HepG2 (cell line): ENCODE measurements at regions not wholly inside any gene's neighbourhood (a gene's known extent, or its start where the extent isn't known, plus 50 kb on each side); places are given as distances from the start of the nearest gene placed in this dataset.

Experiments used
- FOXA1 ChIP-seq, 2 experiments: fragments of 450-650 bp in 1 of 2; sonication (generic) in 1 of 2; formaldehyde crosslinking in 1 of 2; IDR thresholded peaks; 2 replicates each; pipeline versions ENCODE4 v1.4.0 to v1.6.1; 2016 to 2020; ENCODE audit warnings: missing genetic modification reagents in 1 of 2
- HDAC1 ChIP-seq: sonication (generic); formaldehyde crosslinking; IDR thresholded peaks from 2 replicates; pipeline ENCODE4 v1.5.1; 2020; ENCODE audit warnings: mild to moderate bottlenecking, missing genetic modification reagents
- HDAC6 ChIP-seq: fragments of 200-600 bp; sonication (generic); IDR thresholded peaks from 2 replicates; pipeline ENCODE4 v1.7.0; 2017; ENCODE audit warnings: mild to moderate bottlenecking, antibody characterized with exemption, low read length, low read depth
- HMGA1 ChIP-seq: sonication (generic); formaldehyde crosslinking; conservative IDR thresholded peaks from 2 replicates; pipeline ENCODE4 v1.4.0; 2020; ENCODE audit warnings: missing genetic modification reagents
- HNF4A ChIP-seq: sonication (generic); formaldehyde crosslinking; IDR thresholded peaks from 2 replicates; pipeline ENCODE4 v1.4.0; 2020; ENCODE audit warnings: missing genetic modification reagents
- LCORL ChIP-seq, 2 experiments: fragments of 450-650 bp in 1 of 2; sonication (generic) in 1 of 2; formaldehyde crosslinking in 1 of 2; IDR thresholded peaks; 2 replicates each; pipeline versions ENCODE4 v1.5.0 to v1.6.1; 2017 to 2020; ENCODE audit warnings: antibody characterized with exemption in 1 of 2, missing genetic modification reagents in 1 of 2
- SAP130 ChIP-seq: IDR thresholded peaks from 2 replicates; pipeline ENCODE4 v1.6.1; 2016; ENCODE audit warnings: low read depth
- TEAD3 ChIP-seq: optimal IDR thresholded peaks from 2 replicates; pipeline ENCODE3; 2016; ENCODE audit warnings: borderline replicate concordance
- ZNF646 ChIP-seq: sonication (generic); formaldehyde crosslinking; IDR thresholded peaks from 2 replicates; pipeline ENCODE4 v1.9.0; 2021; ENCODE audit warnings: mild to moderate bottlenecking, missing genetic modification reagents
- ZNF720 ChIP-seq: sonication (generic); formaldehyde crosslinking; IDR thresholded peaks from 2 replicates; pipeline ENCODE4 v1.4.0; 2020; ENCODE audit warnings: missing genetic modification reagents
- TF ChIP-seq, protein P1 (sequence below): IDR thresholded peaks from 2 replicates; pipeline ENCODE4 v1.6.1; 2016; ENCODE audit warnings: missing compliant biosample characterization, missing genetic modification reagents, borderline replicate concordance
- TF ChIP-seq, protein P2 (sequence below): sonication (generic); formaldehyde crosslinking; IDR thresholded peaks from 2 replicates; pipeline ENCODE4 v1.5.0; 2020; ENCODE audit warnings: missing genetic modification reagents, mild to moderate bottlenecking, borderline replicate concordance
- TF ChIP-seq, protein P3 (sequence below): IDR thresholded peaks from 2 replicates; pipeline ENCODE4 v1.4.0; 2020; ENCODE audit warnings: mild to moderate bottlenecking, missing genetic modification reagents

DNA sequence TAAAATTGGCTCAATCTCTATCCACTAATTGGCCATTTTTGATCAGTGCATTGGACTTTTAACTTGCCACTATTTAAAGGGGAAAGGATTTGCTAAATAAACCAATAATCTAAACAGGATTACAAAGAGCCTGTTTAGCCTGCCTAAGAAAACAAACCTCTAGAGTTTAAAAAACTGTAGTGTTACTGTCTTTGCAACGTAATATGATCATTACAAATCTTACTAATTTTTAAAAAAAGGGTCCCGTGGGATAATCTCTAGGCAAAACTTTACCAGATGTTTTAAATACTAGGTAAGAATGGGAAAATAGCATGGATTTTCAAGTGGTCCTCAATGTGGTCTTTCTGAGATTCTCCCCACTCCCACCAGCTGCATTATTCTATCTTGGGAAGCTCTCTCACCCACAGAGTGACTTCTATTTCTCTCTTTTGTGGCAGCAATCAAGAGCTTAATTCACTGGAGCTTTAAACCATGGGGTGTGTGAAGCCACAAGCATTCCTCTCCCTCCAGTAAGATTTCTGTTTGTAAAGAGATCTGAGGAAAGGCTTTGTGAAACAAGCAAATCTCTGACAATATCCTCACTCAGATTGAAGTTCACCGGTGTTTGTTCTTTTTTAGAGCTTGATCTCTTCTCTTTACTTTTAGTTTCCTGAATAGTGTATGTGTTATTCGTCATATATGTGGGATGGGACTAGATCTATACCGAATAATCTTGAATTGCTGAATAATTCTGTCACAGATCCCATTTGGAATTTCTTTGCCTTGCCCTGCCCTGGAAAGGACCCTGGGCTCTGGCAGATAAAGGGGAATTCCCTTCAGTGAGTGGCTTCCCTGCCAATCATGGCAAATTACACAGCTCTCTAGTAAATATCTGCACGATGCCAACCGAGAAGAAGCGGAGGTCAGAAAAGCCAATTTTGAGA lies 132.2 kb downstream of the TLR5 start (continued):
- TF ChIP-seq ZNF646 (CRISPR knock-in tag) (0 out of 2 replicates have a peak, but pooled peaks have one; percentile 19), HNF4A (CRISPR knock-in tag) (peak; percentile 18; the same call in 1 of the 2 replicates), HDAC1 (CRISPR knock-in tag) (0 out of 2 replicates have a peak, but pooled peaks have one; percentile 18), TEAD3 (CRISPR knock-in tag) (peak; percentile 21), FOXA1 (IDR thresholded peaks at IDR 0.05) (no peak), FOXA1 (CRISPR knock-in tag; IDR thresholded peaks at IDR 0.05) (peak; percentile 11; the same call in 1 of the 2 replicates), ZNF720 (CRISPR knock-in tag) (no peak), SAP130 (0 out of 2 replicates have a peak, but pooled peaks have one; percentile 20), HDAC6 (no peak), HMGA1 (CRISPR knock-in tag) (no peak), LCORL (IDR thresholded peaks at IDR 0.05) (no peak), LCORL (CRISPR knock-in tag; IDR thresholded peaks at IDR 0.05) (0 out of 2 replicates have a peak, but pooled peaks have one; percentile 30)
- TF ChIP-seq, protein P1, sequence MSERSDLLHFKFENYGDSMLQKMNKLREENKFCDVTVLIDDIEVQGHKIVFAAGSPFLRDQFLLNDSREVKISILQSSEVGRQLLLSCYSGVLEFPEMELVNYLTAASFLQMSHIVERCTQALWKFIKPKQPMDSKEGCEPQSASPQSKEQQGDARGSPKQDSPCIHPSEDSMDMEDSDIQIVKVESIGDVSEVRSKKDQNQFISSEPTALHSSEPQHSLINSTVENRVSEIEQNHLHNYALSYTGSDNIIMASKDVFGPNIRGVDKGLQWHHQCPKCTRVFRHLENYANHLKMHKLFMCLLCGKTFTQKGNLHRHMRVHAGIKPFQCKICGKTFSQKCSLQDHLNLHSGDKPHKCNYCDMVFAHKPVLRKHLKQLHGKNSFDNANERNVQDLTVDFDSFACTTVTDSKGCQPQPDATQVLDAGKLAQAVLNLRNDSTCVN (CRISPR knock-in tag), result peak; percentile 85
- TF ChIP-seq, protein P2, sequence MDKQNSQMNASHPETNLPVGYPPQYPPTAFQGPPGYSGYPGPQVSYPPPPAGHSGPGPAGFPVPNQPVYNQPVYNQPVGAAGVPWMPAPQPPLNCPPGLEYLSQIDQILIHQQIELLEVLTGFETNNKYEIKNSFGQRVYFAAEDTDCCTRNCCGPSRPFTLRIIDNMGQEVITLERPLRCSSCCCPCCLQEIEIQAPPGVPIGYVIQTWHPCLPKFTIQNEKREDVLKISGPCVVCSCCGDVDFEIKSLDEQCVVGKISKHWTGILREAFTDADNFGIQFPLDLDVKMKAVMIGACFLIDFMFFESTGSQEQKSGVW, result no peak
- TF ChIP-seq, protein P3, sequence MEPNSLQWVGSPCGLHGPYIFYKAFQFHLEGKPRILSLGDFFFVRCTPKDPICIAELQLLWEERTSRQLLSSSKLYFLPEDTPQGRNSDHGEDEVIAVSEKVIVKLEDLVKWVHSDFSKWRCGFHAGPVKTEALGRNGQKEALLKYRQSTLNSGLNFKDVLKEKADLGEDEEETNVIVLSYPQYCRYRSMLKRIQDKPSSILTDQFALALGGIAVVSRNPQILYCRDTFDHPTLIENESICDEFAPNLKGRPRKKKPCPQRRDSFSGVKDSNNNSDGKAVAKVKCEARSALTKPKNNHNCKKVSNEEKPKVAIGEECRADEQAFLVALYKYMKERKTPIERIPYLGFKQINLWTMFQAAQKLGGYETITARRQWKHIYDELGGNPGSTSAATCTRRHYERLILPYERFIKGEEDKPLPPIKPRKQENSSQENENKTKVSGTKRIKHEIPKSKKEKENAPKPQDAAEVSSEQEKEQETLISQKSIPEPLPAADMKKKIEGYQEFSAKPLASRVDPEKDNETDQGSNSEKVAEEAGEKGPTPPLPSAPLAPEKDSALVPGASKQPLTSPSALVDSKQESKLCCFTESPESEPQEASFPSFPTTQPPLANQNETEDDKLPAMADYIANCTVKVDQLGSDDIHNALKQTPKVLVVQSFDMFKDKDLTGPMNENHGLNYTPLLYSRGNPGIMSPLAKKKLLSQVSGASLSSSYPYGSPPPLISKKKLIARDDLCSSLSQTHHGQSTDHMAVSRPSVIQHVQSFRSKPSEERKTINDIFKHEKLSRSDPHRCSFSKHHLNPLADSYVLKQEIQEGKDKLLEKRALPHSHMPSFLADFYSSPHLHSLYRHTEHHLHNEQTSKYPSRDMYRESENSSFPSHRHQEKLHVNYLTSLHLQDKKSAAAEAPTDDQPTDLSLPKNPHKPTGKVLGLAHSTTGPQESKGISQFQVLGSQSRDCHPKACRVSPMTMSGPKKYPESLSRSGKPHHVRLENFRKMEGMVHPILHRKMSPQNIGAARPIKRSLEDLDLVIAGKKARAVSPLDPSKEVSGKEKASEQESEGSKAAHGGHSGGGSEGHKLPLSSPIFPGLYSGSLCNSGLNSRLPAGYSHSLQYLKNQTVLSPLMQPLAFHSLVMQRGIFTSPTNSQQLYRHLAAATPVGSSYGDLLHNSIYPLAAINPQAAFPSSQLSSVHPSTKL (CRISPR knock-in tag), result peak; percentile 70
